ENCODE measurements at regions not wholly inside any gene's neighbourhood (a gene's known extent, or its start where the extent isn't known, plus 50 kb on each side); places are given as distances from the start of the nearest gene placed in this dataset.

GRCh38 chr14:97230051-97230450 is 432.9 kb downstream of the VRK1 start:
- peaks cover 3% of the 10 kb centered on the region for H3K4me1 Mint-ChIP-seq
- no peaks in the 10 kb centered on the region for H3K27me3 Mint-ChIP-seq (ENCODE audit: low read depth)
- no peak overlapping the region for H3K4me3 Mint-ChIP-seq
- ChIA-PET POLR2A (no interaction called here), CTCF (no interaction called here)
- no peak for TF ChIP-seq KAT7 (CRISPR knock-in tag; IDR thresholded peaks at IDR 0.05; ENCODE audit: borderline replicate concordance)
- no peak for TF ChIP-seq PRRX2 (CRISPR knock-in tag; IDR thresholded peaks at IDR 0.05)
- TF ChIP-seq CREM (CRISPR knock-in tag; IDR thresholded peaks at IDR 0.05) = no peak
- TF ChIP-seq USF1 (CRISPR knock-in tag; IDR thresholded peaks at IDR 0.05) = no peak
- no peak for TF ChIP-seq MXD4 (CRISPR knock-in tag; IDR thresholded peaks at IDR 0.05; ENCODE audit: borderline replicate concordance)
- no peak for TF ChIP-seq OVOL2 (CRISPR knock-in tag; IDR thresholded peaks at IDR 0.05; ENCODE audit: borderline replicate concordance)
- no peak for TF ChIP-seq FOXJ3 (CRISPR knock-in tag; IDR thresholded peaks at IDR 0.05; ENCODE audit: borderline replicate concordance)
- no peaks in the 10 kb centered on the region for H3K9me3 Mint-ChIP-seq
- DNase-seq (ENCODE audit: low spot score) (no peak), ATAC-seq (no peak)
- no peaks in the 10 kb centered on the region for H3K36me3 Mint-ChIP-seq
- no peak overlapping the region for H3K27ac Mint-ChIP-seq

GRCh38 chr14:97233319-97233985 is 436.3 kb downstream of the VRK1 start:
- no peak for DNase-seq (ENCODE audit: low spot score)
- no peak overlapping the region for H3K27ac Mint-ChIP-seq
- no peak overlapping the region for H3K4me3 Mint-ChIP-seq
- no peaks in the 10 kb centered on the region for H3K4me1 Mint-ChIP-seq
- no peak for ATAC-seq
- H3K36me3 Mint-ChIP-seq = no peaks in the 10 kb centered on the region
- CTCF ChIA-PET = no interaction called here
- POLR2A ChIA-PET = no interaction called here
- no peaks in the 10 kb centered on the region for H3K27me3 Mint-ChIP-seq (ENCODE audit: low read depth)
- H3K9me3 Mint-ChIP-seq = no peaks in the 10 kb centered on the region
- no peak for TF ChIP-seq USF1 (CRISPR knock-in tag; IDR thresholded peaks at IDR 0.05)
- TF ChIP-seq MXD4 (CRISPR knock-in tag; IDR thresholded peaks at IDR 0.05; ENCODE audit: borderline replicate concordance) = no peak
- no peak for TF ChIP-seq JUN (CRISPR knock-in tag; IDR thresholded peaks at IDR 0.05)
- TF ChIP-seq MAX (CRISPR knock-in tag; IDR thresholded peaks at IDR 0.05) = no peak
- TF ChIP-seq ZNF281 (CRISPR knock-in tag; IDR thresholded peaks at IDR 0.05) = no peak
- no peak for TF ChIP-seq SMAD3 (CRISPR knock-in tag; IDR thresholded peaks at IDR 0.05; ENCODE audit: borderline replicate concordance)
- TF ChIP-seq FOXP1 (CRISPR knock-in tag; IDR thresholded peaks at IDR 0.05; ENCODE audit: borderline replicate concordance) = no peak
- TF ChIP-seq PRDM15 (CRISPR knock-in tag; IDR thresholded peaks at IDR 0.05) = no peak
- no peak for TF ChIP-seq USF2 (CRISPR knock-in tag; IDR thresholded peaks at IDR 0.05)
- TF ChIP-seq ZMAT4 (CRISPR knock-in tag; IDR thresholded peaks at IDR 0.05) = no peak
- TF ChIP-seq ZNF512 (CRISPR knock-in tag; IDR thresholded peaks at IDR 0.05; ENCODE audit: borderline replicate concordance) = no peak
- no peak for TF ChIP-seq ZNF423 (CRISPR knock-in tag; IDR thresholded peaks at IDR 0.05)
- no peak for TF ChIP-seq CDX4 (CRISPR knock-in tag; IDR thresholded peaks at IDR 0.05; ENCODE audit: borderline replicate concordance)
- TF ChIP-seq RELA (CRISPR knock-in tag; IDR thresholded peaks at IDR 0.05; ENCODE audit: borderline replicate concordance) = no peak

Measured in WTC11 (cell line).